Jurkat, Clone E6-1 (cell line): ENCODE measurements at regions not wholly inside any gene's neighbourhood (a gene's known extent, or its start where the extent isn't known, plus 50 kb on each side); places are given as distances from the start of the nearest gene placed in this dataset.

ENCODE experiments used
- DNase-seq: peaks from one replicate; pipeline ENCODE4 v3.0.0-alpha.2; 2011; ENCODE audit warnings: low read depth, low spot score
- H3K4me3 ChIP-seq: 2 replicates; pipeline ENCODE4 v1.5.1; 2011; ENCODE audit warnings: mild to moderate bottlenecking, low read length, control low read depth, moderate library complexity

DNA sequence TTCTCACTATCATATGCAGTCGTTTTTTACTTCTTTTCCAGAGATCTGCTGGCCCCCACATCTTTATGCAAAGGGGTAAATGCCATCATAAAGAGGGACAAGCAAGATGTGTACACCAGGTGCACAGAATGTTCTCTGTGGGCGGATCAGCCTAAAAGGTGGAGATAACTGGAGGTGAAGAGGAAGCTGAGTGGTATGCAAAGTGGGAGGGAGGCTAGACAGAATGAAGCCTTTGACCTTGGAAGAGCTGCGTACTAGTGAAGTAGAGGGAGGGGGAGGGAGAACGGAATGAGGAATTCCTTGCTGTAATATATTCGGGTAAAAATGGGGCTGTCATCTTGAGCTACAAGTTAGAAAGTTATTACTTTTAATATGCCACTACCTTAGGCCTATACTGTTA, 287.5 kb upstream of the VRK2 start:
- H3K4me3 ChIP-seq = no peak overlapping the region
- no peak for DNase-seq

DNA sequence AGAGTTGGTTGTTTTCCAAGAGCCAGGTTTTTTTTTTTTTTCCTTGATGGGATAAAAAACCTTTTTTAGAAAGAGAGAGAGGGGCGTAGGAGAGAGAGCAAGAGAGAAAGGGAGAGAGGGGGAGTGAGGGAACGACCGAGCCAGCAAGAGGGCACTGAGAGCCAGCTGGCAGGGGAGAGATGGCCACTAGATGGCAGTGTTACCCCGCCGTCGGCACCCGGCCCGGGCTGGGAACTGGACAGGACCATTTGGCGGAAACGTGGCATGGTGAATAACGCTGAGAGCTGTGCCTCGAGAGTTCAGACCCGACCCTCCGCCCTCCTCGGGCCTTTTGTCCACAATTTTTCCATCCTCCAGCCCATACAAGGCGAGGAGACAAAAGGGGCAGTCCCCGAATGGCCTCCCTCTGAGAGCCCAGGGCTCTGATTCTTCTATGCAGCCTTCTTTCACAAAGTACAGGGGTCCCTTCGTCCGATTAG, 286.7 kb upstream of the VRK2 start:
- DNase-seq = peak; percentile 31
- H3K4me3 ChIP-seq = no peak overlapping the region; the same call in 1 of the 2 replicates

DNA sequence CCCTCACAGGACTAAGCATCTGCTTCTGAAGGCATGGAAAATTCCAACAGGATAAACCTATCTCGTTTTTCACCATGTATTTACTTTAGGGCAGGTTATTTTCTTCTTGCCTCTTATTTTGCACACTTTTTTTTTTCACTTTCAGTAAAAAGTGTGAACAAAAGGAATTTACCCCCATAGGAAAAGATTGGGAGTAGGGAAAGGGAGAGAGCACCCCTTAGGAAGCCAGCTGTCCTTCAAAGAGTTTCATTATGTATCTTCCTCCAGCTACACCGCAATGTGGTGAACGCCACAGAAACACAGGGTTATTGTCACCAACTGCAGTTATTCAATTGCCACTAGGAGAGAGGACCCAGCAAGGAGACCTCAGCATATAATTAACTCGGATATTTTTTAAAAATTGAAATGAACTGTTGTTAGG, 286.2 kb upstream of the VRK2 start:
- no peak overlapping the region for H3K4me3 ChIP-seq

DNA sequence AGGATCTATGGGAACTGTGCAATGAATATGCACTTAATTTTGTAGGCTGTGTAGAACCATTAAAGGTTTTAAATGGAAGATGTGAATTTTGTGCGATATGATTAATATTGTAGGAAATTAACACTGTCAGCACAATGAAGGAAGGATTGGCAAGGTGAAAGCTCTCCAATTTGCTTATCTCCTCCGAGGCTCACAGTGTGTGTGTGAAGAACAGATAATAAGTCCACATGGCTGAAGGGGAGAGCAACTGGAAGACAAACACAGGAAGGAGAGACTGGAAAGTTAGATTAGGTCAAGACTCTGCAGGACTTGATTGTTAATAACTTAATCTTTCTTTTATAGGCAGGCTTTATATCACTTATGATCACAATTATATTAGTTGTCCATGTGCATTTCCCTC, 269.7 kb upstream of the VRK2 start:
- H3K4me3 ChIP-seq = no peak overlapping the region
- no peak for DNase-seq

More for the DNA sequence above, 286.2 kb upstream of the VRK2 start:
- no peak for DNase-seq

DNA sequence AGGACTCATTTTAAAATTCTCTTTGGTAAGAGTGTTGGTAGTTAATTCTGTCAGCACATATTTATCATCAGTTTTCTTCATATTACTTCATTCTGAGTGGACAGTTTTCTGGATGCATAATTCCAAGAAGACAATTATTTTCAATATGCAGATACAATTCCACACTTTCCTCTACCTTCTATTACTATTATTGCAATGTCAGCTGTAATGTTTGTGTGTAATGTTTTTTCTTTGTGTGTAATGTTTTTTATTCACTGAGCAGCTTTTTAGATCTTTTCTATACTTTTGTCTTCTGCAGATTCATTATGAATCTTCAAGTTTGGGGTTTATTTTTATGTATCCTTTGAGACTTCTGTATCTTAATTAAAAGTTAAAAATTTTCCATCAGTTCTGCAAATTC, 264.0 kb upstream of the VRK2 start:
- DNase-seq = no peak
- no peak overlapping the region for H3K4me3 ChIP-seq

DNA sequence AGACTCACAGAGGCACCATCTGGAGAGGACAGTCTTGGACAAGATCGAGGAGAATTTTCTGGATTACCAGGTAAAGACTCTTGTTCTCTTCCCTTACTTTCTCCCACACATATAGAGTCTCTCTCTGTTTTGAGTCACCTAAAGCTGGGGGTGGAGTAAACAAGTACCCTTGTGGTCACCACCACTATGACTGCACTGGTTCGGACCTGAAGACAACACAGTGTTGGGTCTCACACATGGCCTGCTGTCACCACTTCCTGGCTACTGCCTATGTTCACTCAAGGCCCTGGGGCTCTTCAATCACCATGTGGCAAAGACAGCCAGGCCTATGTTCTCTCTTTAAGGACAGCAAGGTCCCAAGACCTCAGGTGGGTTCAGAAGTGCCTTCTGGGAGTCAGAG, 253.3 kb upstream of the VRK2 start:
- H3K4me3 ChIP-seq = no peak overlapping the region
- DNase-seq = no peak

DNA sequence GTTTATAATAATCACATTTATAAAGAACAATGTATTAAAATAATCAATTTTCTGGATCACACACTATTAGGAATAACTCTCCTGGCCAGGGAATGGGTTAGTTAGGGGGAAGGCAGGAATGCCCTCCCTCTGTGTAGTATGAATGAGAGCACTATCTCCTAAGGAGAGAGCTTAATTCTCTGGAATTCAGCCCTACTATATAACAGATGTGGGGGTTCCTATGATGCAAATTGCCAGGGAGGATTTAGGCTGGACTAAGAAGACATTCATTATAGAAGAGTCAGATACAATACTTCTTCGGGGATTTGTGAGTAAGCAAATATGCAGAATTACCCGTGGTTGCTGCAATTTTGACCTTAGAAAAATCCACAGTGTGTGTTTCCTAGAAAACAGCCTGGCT, 250.1 kb upstream of the VRK2 start:
- DNase-seq = no peak

DNA sequence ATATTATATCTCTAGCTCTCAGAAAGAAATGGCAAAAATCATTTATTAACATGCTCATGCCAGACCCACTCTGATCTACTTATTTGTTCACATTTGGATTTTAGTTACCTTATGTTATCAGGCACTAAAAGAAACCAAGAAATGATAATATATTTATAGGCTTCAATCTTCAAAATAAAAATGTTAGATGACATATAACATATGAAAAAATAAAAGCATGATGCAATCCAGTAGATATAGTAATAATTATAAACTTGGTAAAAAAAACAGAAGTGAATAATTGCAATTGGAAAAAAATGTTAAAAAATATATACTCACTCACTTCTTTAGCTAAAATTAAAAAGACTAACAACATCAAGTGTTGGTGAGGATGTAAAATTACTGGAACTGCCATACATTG, 248.3 kb upstream of the VRK2 start:
- no peak for DNase-seq
- no peak overlapping the region for H3K4me3 ChIP-seq

More for the DNA sequence above, 250.1 kb upstream of the VRK2 start:
- no peak overlapping the region for H3K4me3 ChIP-seq

DNA sequence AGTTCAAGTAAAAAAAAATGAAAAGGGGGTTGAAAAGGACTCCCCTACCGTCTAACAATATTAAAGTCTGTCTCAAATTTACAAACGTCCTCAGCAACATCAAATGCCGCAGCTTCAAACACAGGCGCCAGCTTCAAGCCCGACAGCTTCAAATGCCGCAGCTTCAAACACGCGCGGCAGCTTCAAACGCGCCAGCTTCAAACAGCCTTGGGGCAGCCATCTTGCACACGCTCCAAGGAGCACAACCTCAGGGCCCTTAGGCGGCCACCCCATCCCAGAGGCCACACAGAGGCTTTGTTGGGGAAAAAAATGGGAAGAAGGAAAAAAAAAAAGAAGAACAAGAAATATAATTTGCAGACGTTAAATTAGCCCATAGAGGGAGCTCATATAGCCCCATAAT, 244.4 kb upstream of the VRK2 start:
- H3K4me3 ChIP-seq = no peak overlapping the region
- no peak for DNase-seq

DNA sequence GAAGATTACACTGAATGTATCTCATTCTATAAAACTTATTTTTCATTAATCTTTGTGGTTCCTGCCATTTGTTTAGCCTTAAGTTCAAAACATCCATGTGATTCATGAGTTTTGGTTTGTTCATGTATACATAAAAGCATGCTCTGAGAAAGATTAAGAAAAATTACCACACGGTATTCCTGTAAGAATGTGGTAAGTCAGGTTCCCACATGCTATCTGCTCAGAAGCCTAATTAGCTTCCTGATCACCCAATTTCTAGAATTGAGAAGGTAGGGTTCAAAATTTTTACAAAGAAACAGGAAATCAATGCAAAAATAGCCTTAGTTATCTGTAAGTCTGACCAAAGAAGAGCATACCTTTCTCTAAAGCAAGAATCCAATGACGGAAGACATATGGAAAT, 241.6 kb upstream of the VRK2 start:
- no peak overlapping the region for H3K4me3 ChIP-seq
- no peak for DNase-seq

DNA sequence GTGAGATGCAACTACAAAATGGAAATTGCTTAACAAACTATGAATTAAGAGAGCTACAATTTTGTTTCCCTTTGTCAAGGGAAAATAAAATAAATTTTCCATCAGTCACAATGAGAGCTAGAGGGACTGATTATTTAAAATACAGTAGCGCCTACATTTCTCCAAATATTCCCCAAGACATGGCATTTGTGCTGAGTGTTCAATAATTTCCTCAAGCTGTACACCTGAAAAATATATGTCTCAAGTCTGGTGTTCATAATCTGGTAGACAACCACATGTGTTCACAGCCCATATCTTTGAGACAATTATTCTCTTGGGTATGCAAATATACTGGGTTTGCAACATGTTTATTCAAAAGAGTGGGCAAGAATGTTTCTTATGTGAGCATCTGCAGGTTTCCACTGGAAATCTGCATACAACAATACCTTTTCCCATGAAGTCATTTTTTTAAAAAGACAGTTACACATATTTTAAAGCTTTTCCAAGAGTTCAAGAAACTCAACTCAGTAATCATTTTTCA, 240.1 kb upstream of the VRK2 start:
- DNase-seq = no peak
- no peak overlapping the region for H3K4me3 ChIP-seq

DNA sequence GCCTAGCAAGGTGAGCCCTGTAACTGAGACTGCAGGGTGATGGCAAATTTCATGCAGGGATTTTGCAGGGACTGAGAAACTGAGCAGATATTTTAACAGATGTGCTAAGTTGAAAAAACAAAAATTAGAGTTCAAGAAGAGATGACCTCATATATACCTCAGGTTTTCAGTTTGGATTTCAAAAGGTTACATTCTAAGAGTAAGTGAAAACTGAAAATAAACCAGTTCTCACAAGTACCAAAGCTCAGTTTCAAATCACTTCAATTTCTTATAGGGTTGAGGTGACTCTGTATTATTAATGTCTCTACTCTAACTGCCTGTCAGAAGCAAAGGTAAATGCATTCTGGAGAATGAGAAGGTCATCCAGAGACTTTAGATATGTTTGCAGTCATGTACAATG, 237.4 kb upstream of the VRK2 start:
- no peak overlapping the region for H3K4me3 ChIP-seq
- no peak for DNase-seq

DNA sequence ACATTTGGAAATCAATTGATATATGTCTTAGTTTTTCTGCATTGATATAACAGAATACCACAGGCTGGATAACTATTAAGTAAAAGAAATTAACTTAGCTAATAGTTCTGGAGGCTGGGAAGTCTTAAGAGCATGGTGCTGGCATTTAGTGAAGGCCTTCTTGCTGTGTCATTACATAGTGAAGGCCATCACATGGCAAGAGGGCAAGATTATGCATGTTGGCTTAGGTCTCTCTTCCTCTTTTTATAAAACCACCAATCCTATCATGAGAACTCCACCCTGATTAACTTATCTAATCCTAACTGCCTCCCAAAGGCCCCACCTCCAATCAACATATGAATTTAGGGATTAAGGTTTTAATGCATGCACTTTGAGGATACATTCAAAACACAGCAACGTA, 225.5 kb upstream of the VRK2 start:
- no peak overlapping the region for H3K4me3 ChIP-seq
- no peak for DNase-seq

DNA sequence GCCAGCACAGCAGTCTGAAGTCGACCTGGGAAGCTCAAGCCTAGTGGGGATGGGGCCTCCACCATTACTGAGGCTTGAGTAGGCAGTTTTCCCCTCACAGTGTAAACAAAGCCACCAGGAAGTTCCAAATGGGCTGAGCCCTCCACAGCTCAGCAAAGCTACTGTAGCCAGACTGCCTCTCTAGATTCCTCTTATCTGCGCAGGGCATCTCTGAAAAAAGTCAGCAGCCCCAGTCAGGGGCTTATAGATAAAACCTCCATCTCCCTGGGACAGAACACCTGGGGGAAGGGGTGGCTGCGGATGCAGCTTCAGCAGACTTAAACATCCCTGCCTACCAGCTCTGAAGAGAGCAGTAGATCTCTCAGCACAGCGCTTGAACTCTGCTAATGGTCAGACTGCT, 218.4 kb upstream of the VRK2 start:
- no peak for DNase-seq
- H3K4me3 ChIP-seq = no peak overlapping the region

DNA sequence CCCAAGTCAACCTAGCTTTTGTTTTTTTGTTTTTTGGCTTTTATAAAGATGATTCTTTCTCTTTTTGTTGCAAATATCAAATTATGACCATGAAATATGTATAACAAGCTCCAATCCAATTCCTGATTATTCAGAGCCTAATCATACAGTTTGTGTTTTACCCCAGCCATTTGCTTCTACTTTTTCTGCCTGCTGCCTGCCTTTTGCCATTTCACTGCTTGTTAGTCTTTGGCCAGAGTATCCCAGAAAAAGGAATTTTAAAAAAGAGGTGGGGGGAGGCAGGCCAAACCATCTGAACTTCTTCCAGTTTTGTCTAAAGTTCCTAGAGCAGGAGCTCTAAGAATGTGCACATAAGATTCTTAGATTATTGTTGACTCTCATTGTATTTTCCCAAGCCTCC, 211.9 kb upstream of the VRK2 start:
- no peak overlapping the region for H3K4me3 ChIP-seq
- DNase-seq = no peak

DNA sequence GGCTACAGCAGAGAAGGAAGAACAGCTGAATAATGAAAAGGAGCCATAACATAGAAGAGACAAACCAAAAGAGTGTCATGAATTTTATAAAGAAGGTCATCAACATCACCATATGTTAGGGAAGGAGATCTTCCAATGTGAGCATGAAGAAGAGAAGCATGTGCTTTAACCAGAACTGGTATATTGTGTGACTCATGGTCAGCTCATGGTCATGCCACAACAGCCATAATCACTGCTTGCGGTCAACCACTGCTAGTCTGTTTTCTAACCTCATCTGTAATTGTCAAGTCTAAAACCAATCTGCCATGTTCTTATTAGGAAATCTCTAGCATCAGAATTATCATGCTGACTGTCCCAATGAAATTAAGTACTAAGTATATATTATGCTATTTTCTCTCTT, 204.1 kb upstream of the VRK2 start:
- H3K4me3 ChIP-seq = no peak overlapping the region
- no peak for DNase-seq

DNA sequence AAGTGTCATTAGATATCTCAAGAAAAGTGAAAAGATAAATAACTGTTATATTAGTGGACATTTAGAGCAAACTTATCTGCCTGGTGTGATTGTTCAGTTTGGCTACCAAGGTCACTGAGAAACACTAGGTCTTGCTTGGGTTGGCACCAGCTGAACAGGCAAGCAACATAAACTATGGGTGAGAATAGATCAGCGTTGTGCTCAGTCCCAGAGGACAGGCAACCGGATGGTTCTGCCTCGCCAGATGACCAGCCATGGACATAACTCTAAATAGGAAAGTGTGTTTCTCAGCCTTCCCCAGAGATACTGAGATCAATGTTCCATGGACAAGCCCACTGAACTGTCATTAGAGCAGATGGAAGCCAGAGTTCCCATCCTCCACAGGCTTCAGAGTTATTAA, 203.4 kb upstream of the VRK2 start:
- no peak for DNase-seq
- no peak overlapping the region for H3K4me3 ChIP-seq

DNA sequence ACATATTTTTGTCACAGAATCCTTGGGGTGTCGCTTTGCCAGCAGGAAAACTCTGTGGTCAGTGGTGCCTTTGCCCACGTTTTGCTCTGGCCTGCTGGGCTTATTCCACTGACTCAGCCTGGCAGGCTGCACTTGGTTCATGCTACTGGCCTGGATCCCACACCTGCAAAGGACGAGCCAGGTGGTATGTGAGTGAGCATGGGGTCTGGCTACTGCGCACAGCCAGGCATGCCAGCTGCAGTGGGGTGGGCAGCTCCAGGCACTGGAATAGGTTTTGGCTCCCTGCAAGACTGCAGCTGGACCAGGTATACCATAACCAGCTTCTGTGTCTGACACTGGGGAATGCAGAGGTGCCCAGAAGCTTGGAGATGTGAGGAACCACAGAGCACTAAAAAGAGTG, 197.9 kb upstream of the VRK2 start:
- DNase-seq = no peak
- no peak overlapping the region for H3K4me3 ChIP-seq

DNA sequence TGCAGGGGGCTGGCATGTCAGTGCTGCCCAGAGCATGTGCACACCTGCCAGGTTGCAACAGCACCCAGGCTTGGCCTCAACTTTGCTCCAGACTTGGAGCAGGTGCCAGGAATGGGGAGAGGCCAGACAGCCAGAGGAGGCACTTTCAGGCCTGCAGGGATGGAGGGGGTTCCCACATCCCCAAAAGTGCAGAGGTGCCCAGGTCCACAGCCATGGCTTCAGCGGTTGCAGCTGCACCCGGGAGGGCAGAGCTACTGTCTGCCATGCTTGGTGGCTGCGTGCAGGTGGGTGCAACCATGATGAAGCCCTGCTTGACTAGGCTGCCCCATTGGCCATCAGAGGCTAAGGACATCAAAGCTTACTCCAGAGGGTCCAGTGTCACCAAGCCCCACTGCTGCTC, 196.8 kb upstream of the VRK2 start:
- DNase-seq = no peak
- no peak overlapping the region for H3K4me3 ChIP-seq

DNA sequence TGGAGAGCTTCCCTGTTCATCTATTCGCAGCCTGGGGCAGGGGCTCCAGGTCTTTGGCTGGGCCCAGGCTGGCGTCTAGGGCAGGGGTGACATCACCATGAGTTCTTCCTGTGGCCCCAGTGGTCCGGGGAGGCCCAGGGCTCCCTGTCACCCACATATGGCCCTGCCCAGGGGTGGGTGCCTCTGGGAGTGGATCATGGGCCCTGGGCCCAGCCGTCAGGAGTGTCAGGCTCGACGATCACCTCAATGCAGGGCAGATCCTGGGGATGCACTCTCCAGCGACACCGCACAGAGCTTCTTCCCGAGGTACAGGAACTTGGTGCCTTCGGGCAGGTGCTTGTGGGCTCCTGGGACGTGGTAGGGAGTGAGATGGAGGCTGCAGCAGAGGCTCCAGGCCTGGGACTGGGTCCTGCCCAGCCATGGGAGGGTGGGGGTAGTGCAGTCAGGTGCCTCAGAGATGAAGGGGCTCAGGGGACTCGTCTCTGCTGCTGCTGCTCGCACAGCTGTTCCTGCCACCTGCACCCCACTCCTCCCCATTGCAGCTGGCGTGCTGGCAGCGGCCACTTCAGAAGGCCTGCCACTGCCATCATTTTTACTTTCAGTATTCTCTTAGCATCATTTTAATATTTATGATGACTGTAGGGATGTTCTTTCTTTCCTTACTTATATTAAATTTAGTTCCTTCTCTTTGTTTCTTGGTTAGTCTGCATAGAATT, 196.0 kb upstream of the VRK2 start:
- H3K4me3 ChIP-seq = no peak overlapping the region
- DNase-seq = no peak

DNA sequence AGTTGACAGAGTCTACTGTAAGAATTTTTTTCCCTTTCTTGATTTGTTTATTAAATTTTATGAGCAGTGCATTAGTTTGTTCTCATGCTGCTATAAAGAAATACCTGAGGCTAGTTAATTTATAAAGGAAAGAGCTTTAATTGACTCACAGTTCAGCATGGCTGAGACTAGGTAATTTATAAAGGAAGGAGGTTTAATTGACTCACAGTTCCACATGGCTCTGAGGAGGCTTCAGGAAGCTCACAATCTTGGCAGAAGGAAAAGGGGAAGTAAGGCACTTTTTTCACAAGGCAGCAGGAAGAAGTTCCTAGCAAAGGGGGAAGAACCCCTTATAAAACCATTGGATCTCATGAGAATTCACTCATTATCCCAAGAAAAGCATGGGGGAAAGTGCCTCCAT, 191.4 kb upstream of the VRK2 start:
- H3K4me3 ChIP-seq = no peak overlapping the region
- no peak for DNase-seq
